GM23338 (cell line): ENCODE measurements at regions not wholly inside any gene's neighbourhood (a gene's known extent, or its start where the extent isn't known, plus 50 kb on each side); places are given as distances from the start of the nearest gene placed in this dataset.

Source experiments
- ATAC-seq: fragments of 200-7000 bp; cut with Tn5 transposase; 3 replicates; pipeline ENCODE4 v1.9.1; 2020
- DNase-seq: peaks from one replicate; pipeline ENCODE4 v3.0.0-alpha.2; 2015; ENCODE audit warnings: low spot score
- H2AFZ ChIP-seq: fragments of 200-600 bp; sonication (generic); 2 replicates; pipeline ENCODE4 v1.8.0; 2016; ENCODE audit warnings: antibody characterized with exemption, mild to moderate bottlenecking, moderate library complexity
- H3F3A ChIP-seq: fragments of 200-600 bp; sonication (generic); replicated peaks from 2 replicates; pipeline ENCODE4 v1.8.0; 2017; ENCODE audit warnings: antibody characterized with exemption, mixed run types, low read depth
- H3K27ac ChIP-seq: fragments of 200-600 bp; sonication (generic); 2 replicates; pipeline ENCODE4 v1.6.1; 2016; ENCODE audit warnings: low read depth
- H3K27me3 ChIP-seq: fragments of 200-600 bp; sonication (generic); 2 replicates; pipeline ENCODE4 v1.8.0; 2016; ENCODE audit warnings: mild to moderate bottlenecking, mixed run types, moderate library complexity; ENCODE audit not compliant: insufficient read depth
- H3K36me3 ChIP-seq: fragments of 200-600 bp; sonication (generic); 2 replicates; pipeline ENCODE4 v1.8.0; 2016; ENCODE audit warnings: mild to moderate bottlenecking; ENCODE audit not compliant: insufficient read depth
- H3K4me1 ChIP-seq: fragments of 200-600 bp; sonication (generic); 2 replicates; pipeline ENCODE4 v1.8.0; 2016; ENCODE audit warnings: mild to moderate bottlenecking, moderate library complexity; ENCODE audit not compliant: insufficient read depth
- H3K4me2 ChIP-seq: fragments of 200-600 bp; sonication (generic); 2 replicates; pipeline ENCODE4 v1.7.1; 2017; ENCODE audit warnings: mixed run types
- H3K4me3 ChIP-seq: fragments of 200-600 bp; sonication (generic); 2 replicates; pipeline ENCODE4 v1.6.1; 2016; ENCODE audit warnings: mixed run types
- H3K79me2 ChIP-seq: fragments of 200-600 bp; sonication (generic); replicated peaks from 2 replicates; pipeline ENCODE4 v1.8.0; 2017; ENCODE audit warnings: mild to moderate bottlenecking; ENCODE audit not compliant: insufficient read depth
- H3K9me2 ChIP-seq: fragments of 200-600 bp; sonication (generic); 2 replicates; pipeline ENCODE4 v1.8.0; 2017; ENCODE audit not compliant: insufficient read depth
- H4K20me1 ChIP-seq: fragments of 200-600 bp; sonication (generic); replicated peaks from 2 replicates; pipeline ENCODE4 v1.8.0; 2017; ENCODE audit warnings: mild to moderate bottlenecking; ENCODE audit not compliant: insufficient read depth
- H3K27ac Mint-ChIP-seq: 2 replicates; pipeline ENCODE4 v1.8.0; 2020; ENCODE audit warnings: inconsistent platforms, mild to moderate bottlenecking, moderate library complexity, mixed read lengths
- H3K27me3 Mint-ChIP-seq: 3 replicates; pipeline ENCODE4 v1.8.0; 2022; ENCODE audit warnings: low read depth, mild to moderate bottlenecking, moderate library complexity, mixed read lengths, inconsistent platforms; ENCODE audit not compliant: insufficient read depth, poor library complexity
- H3K36me3 Mint-ChIP-seq: 3 replicates; pipeline ENCODE4 v1.8.0; 2021; ENCODE audit warnings: low read depth, mild to moderate bottlenecking, inconsistent platforms, moderate library complexity, mixed read lengths
- H3K4me1 Mint-ChIP-seq: 3 replicates; pipeline ENCODE4 v1.8.0; 2020; ENCODE audit warnings: mild to moderate bottlenecking, inconsistent platforms, mixed read lengths
- H3K4me3 Mint-ChIP-seq: 3 replicates; pipeline ENCODE4 v1.8.0; 2021; ENCODE audit warnings: moderate library complexity, mild to moderate bottlenecking, inconsistent platforms, mixed read lengths
- H3K9me3 Mint-ChIP-seq: 3 replicates; pipeline ENCODE4 v1.8.0; 2020; ENCODE audit warnings: moderate library complexity, mild to moderate bottlenecking, inconsistent platforms, mixed read lengths
- CREB1 ChIP-seq: fragments of 250-450 bp; sonication (Bioruptor Pico); IDR thresholded peaks from 2 replicates; pipeline ENCODE4 v1.5.0; 2020; ENCODE audit warnings: low read depth, mild to moderate bottlenecking, moderate library complexity
- EZH2 ChIP-seq: fragments of 200-600 bp; sonication (generic); IDR thresholded peaks from one replicate; pipeline ENCODE4 v1.8.0; 2017; ENCODE audit warnings: antibody characterized with exemption, mild to moderate bottlenecking, low read depth; ENCODE audit not compliant: unreplicated experiment
- ZNF114 ChIP-seq: fragments of 250-450 bp; sonication (Bioruptor Pico); IDR thresholded peaks from 2 replicates; pipeline ENCODE4 v1.5.0; 2020; ENCODE audit warnings: mild to moderate bottlenecking, moderate library complexity
- TF ChIP-seq, protein P1 (sequence below): fragments of 250-450 bp; sonication (Bioruptor Pico); IDR thresholded peaks from 2 replicates; pipeline ENCODE4 v1.5.0; 2020; ENCODE audit warnings: mild to moderate bottlenecking, moderate library complexity
- TF ChIP-seq, protein P2 (sequence below), 2 experiments: fragments of 200-600 bp in 1 of 2; sonication (generic) in 1 of 2; conservative IDR thresholded peaks; 2 replicates each; pipeline versions ENCODE4 v1.5.1 to v1.6.1; 2016 to 2017; ENCODE audit warnings: antibody characterized with exemption in 2 of 2, low read depth in 2 of 2, mild to moderate bottlenecking in 2 of 2, moderate library complexity in 1 of 2

DNA sequence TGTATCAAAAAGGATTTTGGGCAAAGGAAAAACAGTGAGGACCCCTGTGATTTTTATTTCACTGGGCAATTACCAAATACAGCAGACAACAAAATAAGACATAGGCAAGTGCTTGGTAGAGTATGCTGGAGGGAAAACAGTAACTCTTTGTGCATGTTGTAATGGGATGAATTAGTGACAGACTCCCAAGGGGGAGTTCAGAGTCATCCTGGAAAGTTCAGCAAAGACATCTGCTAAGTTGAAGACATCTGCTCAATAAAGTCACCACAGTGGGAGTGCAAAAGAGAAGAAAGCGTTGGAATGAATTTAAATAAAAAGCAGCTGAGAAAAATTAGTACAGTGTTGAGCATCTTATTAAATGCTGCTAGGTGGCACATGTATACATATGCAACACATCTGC is 378.8 kb upstream of the ISX start (continued):
- TF ChIP-seq, protein P1, sequence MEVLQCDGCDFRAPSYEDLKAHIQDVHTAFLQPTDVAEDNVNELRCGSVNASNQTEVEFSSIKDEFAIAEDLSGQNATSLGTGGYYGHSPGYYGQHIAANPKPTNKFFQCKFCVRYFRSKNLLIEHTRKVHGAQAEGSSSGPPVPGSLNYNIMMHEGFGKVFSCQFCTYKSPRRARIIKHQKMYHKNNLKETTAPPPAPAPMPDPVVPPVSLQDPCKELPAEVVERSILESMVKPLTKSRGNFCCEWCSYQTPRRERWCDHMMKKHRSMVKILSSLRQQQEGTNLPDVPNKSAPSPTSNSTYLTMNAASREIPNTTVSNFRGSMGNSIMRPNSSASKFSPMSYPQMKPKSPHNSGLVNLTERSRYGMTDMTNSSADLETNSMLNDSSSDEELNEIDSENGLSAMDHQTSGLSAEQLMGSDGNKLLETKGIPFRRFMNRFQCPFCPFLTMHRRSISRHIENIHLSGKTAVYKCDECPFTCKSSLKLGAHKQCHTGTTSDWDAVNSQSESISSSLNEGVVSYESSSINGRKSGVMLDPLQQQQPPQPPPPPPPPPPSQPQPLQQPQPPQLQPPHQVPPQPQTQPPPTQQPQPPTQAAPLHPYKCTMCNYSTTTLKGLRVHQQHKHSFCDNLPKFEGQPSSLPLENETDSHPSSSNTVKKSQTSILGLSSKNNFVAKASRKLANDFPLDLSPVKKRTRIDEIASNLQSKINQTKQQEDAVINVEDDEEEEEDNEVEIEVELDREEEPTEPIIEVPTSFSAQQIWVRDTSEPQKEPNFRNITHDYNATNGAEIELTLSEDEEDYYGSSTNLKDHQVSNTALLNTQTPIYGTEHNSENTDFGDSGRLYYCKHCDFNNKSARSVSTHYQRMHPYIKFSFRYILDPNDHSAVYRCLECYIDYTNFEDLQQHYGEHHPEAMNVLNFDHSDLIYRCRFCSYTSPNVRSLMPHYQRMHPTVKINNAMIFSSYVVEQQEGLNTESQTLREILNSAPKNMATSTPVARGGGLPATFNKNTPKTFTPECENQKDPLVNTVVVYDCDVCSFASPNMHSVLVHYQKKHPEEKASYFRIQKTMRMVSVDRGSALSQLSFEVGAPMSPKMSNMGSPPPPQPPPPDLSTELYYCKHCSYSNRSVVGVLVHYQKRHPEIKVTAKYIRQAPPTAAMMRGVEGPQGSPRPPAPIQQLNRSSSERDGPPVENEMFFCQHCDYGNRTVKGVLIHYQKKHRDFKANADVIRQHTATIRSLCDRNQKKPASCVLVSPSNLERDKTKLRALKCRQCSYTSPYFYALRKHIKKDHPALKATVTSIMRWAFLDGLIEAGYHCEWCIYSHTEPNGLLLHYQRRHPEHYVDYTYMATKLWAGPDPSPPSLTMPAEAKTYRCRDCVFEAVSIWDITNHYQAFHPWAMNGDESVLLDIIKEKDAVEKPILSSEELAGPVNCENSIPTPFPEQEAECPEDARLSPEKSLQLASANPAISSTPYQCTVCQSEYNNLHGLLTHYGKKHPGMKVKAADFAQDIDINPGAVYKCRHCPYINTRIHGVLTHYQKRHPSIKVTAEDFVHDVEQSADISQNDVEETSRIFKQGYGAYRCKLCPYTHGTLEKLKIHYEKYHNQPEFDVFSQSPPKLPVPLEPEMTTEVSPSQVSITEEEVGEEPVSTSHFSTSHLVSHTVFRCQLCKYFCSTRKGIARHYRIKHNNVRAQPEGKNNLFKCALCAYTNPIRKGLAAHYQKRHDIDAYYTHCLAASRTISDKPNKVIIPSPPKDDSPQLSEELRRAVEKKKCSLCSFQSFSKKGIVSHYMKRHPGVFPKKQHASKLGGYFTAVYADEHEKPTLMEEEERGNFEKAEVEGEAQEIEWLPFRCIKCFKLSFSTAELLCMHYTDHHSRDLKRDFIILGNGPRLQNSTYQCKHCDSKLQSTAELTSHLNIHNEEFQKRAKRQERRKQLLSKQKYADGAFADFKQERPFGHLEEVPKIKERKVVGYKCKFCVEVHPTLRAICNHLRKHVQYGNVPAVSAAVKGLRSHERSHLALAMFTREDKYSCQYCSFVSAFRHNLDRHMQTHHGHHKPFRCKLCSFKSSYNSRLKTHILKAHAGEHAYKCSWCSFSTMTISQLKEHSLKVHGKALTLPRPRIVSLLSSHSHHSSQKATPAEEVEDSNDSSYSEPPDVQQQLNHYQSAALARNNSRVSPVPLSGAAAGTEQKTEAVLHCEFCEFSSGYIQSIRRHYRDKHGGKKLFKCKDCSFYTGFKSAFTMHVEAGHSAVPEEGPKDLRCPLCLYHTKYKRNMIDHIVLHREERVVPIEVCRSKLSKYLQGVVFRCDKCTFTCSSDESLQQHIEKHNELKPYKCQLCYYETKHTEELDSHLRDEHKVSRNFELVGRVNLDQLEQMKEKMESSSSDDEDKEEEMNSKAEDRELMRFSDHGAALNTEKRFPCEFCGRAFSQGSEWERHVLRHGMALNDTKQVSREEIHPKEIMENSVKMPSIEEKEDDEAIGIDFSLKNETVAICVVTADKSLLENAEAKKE, result no peak
- TF ChIP-seq CREB1 (CRISPR knock-in tag) (no peak), ZNF114 (CRISPR knock-in tag) (no peak)

DNA sequence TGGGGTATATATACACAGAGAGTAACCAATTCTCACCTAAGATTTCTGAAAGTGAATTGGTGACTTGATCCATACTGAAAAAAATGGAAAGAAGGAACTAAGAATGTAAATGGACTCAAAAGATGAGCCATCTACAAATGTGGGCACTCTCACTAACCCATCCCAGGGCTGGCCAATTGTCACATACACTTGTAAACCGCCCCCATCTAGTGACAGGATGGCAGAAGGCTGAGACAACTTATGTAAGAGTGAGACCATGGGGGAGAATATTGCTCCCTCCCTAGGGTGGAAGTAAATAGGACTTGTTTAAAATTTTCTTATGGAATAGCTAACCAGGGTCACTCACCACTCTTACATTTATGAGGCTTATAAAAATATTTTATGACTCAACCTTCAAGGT is 377.1 kb upstream of the ISX start:
- Histone ChIP-seq H3K4me2 (no peak overlapping the region), H3K4me3 (no peak overlapping the region), H3K36me3 (no peaks in the 10 kb centered on the region), H3K79me2 (no peaks in the 10 kb centered on the region), H3K27me3 (no peaks in the 10 kb centered on the region), H2AFZ (no peak overlapping the region), H3K9me2 (no peaks in the 10 kb centered on the region), H3K27ac (no peak overlapping the region), H4K20me1 (no peaks in the 10 kb centered on the region), H3K4me1 (no peaks in the 10 kb centered on the region), H3F3A (no peaks in the 10 kb centered on the region)
- H3K36me3 Mint-ChIP-seq, result no peaks in the 10 kb centered on the region
- ATAC-seq (no peak), DNase-seq (peak; percentile 3)
- no peaks in the 10 kb centered on the region for H3K4me1 Mint-ChIP-seq
- H3K27ac Mint-ChIP-seq, result no peak overlapping the region
- TF ChIP-seq EZH2, result no peak
- TF ChIP-seq, protein P2, sequence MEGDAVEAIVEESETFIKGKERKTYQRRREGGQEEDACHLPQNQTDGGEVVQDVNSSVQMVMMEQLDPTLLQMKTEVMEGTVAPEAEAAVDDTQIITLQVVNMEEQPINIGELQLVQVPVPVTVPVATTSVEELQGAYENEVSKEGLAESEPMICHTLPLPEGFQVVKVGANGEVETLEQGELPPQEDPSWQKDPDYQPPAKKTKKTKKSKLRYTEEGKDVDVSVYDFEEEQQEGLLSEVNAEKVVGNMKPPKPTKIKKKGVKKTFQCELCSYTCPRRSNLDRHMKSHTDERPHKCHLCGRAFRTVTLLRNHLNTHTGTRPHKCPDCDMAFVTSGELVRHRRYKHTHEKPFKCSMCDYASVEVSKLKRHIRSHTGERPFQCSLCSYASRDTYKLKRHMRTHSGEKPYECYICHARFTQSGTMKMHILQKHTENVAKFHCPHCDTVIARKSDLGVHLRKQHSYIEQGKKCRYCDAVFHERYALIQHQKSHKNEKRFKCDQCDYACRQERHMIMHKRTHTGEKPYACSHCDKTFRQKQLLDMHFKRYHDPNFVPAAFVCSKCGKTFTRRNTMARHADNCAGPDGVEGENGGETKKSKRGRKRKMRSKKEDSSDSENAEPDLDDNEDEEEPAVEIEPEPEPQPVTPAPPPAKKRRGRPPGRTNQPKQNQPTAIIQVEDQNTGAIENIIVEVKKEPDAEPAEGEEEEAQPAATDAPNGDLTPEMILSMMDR (conservative IDR thresholded peaks at IDR 0.05; ENCODE audit: low read depth in 2 of 2), result peak in 1 of 2 experiments; percentile 47; a peak in 2 of 4 replicates
- no peak overlapping the region for H3K4me3 Mint-ChIP-seq
- peaks cover 60% of the 10 kb centered on the region for H3K9me3 Mint-ChIP-seq
- no peaks in the 10 kb centered on the region for H3K27me3 Mint-ChIP-seq
